ENCODE measurements at regions not wholly inside any gene's neighbourhood (a gene's known extent, or its start where the extent isn't known, plus 50 kb on each side); places are given as distances from the start of the nearest gene placed in this dataset.
A peak's percentile ranks its signal among the peaks of the same experiment; 100 is the strongest.

DNA sequence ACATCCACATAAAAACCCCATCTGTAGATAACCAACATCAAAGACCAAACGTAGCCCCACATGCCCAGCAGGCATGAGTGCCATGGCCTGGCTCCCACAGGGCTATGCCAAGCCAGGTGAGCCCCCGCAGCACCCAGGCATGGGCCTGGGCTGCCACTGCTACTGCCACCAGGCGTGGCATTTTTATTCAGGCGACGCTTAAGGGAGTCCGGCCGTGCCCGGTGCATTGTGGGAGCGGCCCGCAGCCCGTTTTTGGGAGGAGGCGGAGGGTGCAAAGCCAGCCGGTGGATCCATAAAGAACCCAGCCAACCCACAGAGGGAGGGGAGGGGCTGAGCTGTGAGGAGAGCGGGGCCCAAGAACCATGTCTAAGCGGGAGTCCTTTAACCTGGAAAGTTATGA, 83.6 kb downstream of the XIST start:
- DNase-seq = no peak

DNA sequence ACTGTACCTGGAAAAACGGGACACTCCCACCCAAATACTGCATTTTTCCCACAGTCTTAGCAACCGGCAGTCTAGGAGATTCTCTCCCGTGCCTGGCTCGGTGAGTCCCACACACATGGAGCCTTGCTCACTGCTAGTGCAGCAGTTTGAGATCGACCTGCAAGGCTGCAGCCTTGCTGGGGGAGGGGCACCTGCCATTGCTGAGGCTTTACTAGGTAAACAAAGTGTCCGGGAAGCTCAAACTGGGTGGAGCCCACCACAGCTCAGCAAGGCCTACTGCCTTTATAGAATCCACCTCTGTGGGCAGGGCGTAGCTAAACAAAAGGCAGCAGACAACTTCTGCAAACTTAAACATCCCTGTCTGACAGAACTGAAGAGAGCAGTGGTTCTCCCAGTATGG, 84.4 kb downstream of the XIST start:
- no peak for DNase-seq

DNA sequence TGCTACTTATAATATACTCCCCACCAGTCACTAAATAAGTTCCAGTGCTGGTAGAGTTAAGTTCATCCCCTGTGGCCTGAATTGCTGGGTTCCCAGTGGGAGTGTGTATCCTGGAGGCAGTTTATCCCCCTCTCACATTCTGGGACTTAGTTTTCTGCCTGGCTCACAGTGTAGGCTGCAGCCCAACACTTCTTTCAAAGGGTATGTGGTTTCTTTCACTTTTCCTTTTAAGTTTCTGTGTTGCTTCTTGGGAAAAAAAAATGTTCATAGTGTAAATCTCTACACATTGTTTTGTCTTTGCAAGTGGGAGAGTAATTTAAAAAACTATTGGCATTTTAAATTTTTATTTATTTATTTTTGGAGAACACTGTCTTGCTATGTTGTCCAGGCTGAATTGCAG, 85.5 kb downstream of the XIST start:
- DNase-seq = no peak

DNA sequence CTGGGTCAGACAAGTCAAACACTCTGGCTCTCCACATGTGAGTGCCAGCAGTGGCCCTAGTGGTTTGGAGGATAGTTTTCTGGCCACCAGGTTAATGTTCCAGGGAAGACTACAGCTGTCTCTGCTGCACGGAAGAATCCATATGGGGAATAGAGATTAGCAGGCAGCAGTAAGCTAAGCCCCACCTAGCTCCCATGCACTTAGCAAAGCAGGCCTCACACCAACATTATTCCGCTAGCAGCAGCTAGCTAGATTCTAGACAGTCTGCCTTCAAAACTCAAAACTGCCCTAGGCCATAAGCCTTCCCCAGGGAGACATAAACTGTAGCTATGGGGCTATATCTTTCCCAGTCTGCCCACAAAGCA, 86.1 kb downstream of the XIST start:
- no peak for DNase-seq

DNA sequence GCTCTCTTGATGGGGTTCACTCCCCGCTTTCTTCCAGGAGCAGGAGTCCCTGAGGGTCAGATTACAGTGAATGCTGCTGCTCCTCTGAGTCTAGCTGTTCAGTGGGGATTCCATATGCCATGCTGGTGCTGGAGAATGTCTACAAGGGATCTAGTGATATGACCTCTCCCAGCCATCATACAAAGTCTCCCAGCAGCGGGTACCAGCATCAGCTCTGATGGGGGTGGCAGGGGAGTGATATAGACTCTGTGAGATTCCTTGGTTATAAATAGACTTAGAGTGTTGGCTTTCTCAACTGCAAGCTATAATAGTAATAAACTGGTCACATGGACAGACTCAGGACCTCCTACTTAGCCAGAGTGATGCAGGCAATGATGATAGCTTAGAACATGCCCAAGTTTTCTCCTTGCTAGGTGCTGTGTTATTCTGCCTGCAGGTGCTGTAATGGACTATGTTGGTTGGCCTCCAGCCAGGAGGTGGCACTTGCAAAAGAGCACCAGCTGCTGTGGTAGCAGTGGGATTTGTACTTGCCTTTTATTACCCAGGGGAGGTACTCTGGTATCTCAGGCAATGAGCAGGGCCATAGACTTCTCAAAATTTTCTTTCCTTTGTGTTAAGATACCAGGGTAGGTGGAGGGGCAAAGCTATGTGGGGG, 86.6 kb downstream of the XIST start:
- DNase-seq = peak; percentile 0

DNA sequence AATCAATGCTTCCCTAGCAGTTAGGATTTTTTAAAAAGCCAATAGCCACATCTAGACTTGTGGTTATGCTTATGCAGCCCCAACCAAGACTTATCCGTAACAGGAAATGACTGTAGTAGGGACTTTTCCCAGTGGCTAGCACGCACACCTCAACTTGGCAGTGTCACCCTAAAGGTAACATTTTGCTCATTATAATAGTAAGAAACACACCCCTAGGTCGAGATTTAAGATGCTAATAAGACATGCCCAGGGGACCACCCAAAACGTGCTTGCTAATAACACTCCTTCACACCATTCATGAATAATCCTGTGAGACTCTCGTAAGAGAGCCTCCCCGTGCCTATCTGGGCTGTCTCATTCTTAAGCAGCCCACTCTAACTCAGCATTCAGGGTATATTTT, 94.3 kb downstream of the XIST start:
- no peak for DNase-seq
